Smooth muscle cell (in vitro differentiated cells): ENCODE measurements at regions not wholly inside any gene's neighbourhood (a gene's known extent, or its start where the extent isn't known, plus 50 kb on each side); places are given as distances from the start of the nearest gene placed in this dataset.

Source experiments
- DNase-seq: peaks from one replicate; lab custom pipeline; 2025; ENCODE audit not compliant: unreplicated experiment; lab: John Stamatoyannopoulos, UW
- H2AFZ ChIP-seq: fragments of 200-600 bp; sonication (generic); 2 replicates; pipeline ENCODE4 v1.6.0; 2016; ENCODE audit warnings: antibody characterized with exemption, low read depth, mild to moderate bottlenecking
- H3F3A ChIP-seq: fragments of 200-600 bp; sonication (generic); 2 replicates; pipeline ENCODE4 v1.6.0; 2017; ENCODE audit warnings: antibody characterized with exemption, low read depth
- H3K27ac ChIP-seq: fragments of 200-600 bp; sonication (generic); 2 replicates; pipeline ENCODE4 v1.5.1; 2016; ENCODE audit warnings: low read depth, mild to moderate bottlenecking
- H3K27me3 ChIP-seq: fragments of 200-600 bp; sonication (generic); 2 replicates; pipeline ENCODE4 v1.6.1; 2016; ENCODE audit warnings: low read depth, mild to moderate bottlenecking
- H3K36me3 ChIP-seq: fragments of 200-600 bp; sonication (generic); 2 replicates; pipeline ENCODE4 v1.5.1; 2016; ENCODE audit warnings: low read depth
- H3K4me1 ChIP-seq: fragments of 200-600 bp; sonication (generic); 2 replicates; pipeline ENCODE4 v1.5.1; 2016; ENCODE audit warnings: low read depth
- H3K4me2 ChIP-seq: fragments of 200-600 bp; sonication (generic); 2 replicates; pipeline ENCODE4 v1.6.0; 2016; ENCODE audit warnings: mild to moderate bottlenecking
- H3K4me3 ChIP-seq: fragments of 200-600 bp; sonication (generic); 2 replicates; pipeline ENCODE4 v1.5.1; 2016; ENCODE audit warnings: mild to moderate bottlenecking
- H3K79me2 ChIP-seq: fragments of 200-600 bp; sonication (generic); 2 replicates; pipeline ENCODE4 v1.6.0; 2016; ENCODE audit warnings: low read depth, mild to moderate bottlenecking
- H3K9ac ChIP-seq: fragments of 200-600 bp; sonication (generic); 2 replicates; pipeline ENCODE4 v1.6.0; 2016; ENCODE audit warnings: low read depth
- H3K9me3 ChIP-seq: fragments of 200-600 bp; sonication (generic); replicated peaks from 2 replicates; pipeline ENCODE4 v1.5.1; 2016; ENCODE audit warnings: low read depth
- H4K20me1 ChIP-seq: fragments of 200-600 bp; sonication (generic); 2 replicates; pipeline ENCODE4 v1.6.0; 2016; ENCODE audit warnings: low read depth
- WGBS: methylation state at CpG from one replicate; pipeline ENCODE4 v1.1.7; 2016; ENCODE audit warnings: low lambda C conversion rate; 5-methylcytosine and 5-hydroxymethylcytosine counted together
- TF ChIP-seq, protein P1 (sequence below): fragments of 200-600 bp; sonication (generic); IDR thresholded peaks from 2 replicates; pipeline ENCODE4 v1.5.1; 2017; ENCODE audit warnings: borderline replicate concordance, mild to moderate bottlenecking, antibody characterized with exemption; ENCODE audit not compliant: insufficient read depth, poor library complexity, severe bottlenecking

DNA sequence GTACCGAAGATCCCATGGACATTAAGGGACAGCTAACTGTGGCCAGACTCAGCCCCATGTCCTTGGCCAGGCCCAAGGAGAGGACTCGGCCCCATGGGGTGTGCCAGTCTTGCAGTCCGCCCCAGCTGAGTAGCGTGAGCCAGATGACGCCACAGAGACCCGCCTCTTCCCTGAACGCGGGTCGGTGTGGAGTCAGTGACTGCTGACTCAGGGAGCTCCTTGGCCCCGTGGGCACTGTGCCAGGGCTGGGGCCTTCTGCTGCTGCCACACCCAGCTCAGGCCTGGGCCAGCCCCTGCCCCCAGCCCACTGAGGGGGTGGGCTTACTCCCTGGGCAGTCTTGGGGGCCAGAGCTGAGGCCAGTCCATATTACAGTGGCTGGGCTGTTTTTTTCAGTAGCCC lies 52.8 kb downstream of the PLXNA1 start:
- H3K9me3 ChIP-seq, result no peaks in the 10 kb centered on the region
- no peak overlapping the region for H3K4me3 ChIP-seq
- no peak overlapping the region for H3K4me2 ChIP-seq
- H3K27ac ChIP-seq, result no peak overlapping the region
- no peak for DNase-seq
- no peaks in the 10 kb centered on the region for H4K20me1 ChIP-seq
- H3F3A ChIP-seq, result no peaks in the 10 kb centered on the region
- no peaks in the 10 kb centered on the region for H3K79me2 ChIP-seq
- TF ChIP-seq, protein P1, sequence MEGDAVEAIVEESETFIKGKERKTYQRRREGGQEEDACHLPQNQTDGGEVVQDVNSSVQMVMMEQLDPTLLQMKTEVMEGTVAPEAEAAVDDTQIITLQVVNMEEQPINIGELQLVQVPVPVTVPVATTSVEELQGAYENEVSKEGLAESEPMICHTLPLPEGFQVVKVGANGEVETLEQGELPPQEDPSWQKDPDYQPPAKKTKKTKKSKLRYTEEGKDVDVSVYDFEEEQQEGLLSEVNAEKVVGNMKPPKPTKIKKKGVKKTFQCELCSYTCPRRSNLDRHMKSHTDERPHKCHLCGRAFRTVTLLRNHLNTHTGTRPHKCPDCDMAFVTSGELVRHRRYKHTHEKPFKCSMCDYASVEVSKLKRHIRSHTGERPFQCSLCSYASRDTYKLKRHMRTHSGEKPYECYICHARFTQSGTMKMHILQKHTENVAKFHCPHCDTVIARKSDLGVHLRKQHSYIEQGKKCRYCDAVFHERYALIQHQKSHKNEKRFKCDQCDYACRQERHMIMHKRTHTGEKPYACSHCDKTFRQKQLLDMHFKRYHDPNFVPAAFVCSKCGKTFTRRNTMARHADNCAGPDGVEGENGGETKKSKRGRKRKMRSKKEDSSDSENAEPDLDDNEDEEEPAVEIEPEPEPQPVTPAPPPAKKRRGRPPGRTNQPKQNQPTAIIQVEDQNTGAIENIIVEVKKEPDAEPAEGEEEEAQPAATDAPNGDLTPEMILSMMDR, result no peak
- H3K27me3 ChIP-seq, result no peaks in the 10 kb centered on the region
- no peaks in the 10 kb centered on the region for H3K4me1 ChIP-seq
- H2AFZ ChIP-seq, result no peak overlapping the region
- no peaks in the 10 kb centered on the region for H3K36me3 ChIP-seq
- no peak overlapping the region for H3K9ac ChIP-seq
- 65% methylated on average over 10 of the region's 10 CpGs for WGBS

DNA sequence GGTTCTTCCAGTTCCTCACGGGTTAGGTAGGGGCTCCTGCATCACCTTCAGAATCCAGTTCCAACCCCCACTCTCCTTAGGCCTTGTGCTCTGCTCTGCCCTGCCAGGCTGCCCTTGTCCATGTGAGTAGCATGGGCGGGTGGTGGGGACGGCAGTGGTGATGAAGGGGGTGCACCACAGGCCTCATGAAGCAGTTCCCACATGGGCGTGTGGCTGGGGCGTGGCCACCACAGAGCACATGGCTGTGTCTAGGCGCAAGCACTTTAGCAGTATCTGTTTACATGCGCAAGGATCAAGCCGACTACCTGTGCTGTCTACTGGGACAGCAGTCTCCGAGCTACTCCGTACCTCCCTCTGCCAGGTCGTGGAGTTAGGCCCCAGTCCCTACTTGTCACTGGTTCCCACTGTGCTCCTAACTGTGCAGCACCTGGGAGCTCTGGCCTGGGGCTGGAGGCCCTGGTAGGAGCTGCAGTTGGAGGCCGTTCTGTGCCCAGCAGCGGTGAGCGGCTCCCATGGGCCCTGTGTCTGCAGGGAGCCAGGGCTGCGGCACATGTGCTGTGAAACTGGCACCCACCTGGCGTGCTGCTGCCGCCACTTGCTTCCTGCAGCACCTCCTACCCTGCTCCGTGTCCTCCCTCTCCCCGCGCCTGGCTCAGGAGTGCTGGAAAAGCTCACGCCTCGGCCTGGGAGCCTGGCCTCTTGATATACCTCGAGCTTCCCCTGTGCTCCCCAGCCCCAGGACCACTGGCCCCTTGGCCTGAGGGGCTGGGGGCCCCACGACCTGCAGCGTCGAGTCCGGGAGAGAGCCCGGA lies 53.5 kb downstream of the PLXNA1 start:
- Histone ChIP-seq H3K4me3 (no peak overlapping the region), H2AFZ (no peak overlapping the region), H4K20me1 (no peaks in the 10 kb centered on the region), H3K4me1 (no peaks in the 10 kb centered on the region), H3K79me2 (no peaks in the 10 kb centered on the region), H3F3A (no peaks in the 10 kb centered on the region), H3K9ac (no peak overlapping the region), H3K27ac (no peak overlapping the region), H3K27me3 (no peaks in the 10 kb centered on the region), H3K9me3 (no peaks in the 10 kb centered on the region), H3K36me3 (no peaks in the 10 kb centered on the region), H3K4me2 (no peak overlapping the region)
- WGBS, result 94% methylated on average over 27 of the region's 28 CpGs
- DNase-seq, result no peak
- TF ChIP-seq, protein P1, result no peak

DNA sequence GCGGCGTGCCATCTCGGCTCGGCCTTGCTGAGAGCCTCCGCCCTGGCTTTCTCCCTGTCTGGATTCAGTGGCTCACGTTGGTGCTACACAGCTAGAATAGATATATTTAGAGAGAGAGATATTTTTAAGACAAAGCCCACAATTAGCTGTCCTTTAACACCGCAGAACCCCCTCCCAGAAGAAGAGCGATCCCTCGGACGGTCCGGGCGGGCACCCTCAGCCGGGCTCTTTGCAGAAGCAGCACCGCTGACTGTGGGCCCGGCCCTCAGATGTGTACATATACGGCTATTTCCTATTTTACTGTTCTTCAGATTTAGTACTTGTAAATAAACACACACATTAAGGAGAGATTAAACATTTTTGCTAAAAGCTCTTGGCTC lies 54.1 kb downstream of the PLXNA1 start:
- Histone ChIP-seq H3K9ac (no peak overlapping the region), H2AFZ (no peak overlapping the region), H3K36me3 (no peaks in the 10 kb centered on the region), H3K4me3 (no peak overlapping the region), H3F3A (no peaks in the 10 kb centered on the region), H3K27ac (no peak overlapping the region), H3K9me3 (no peaks in the 10 kb centered on the region), H3K4me2 (no peak overlapping the region), H4K20me1 (no peaks in the 10 kb centered on the region), H3K4me1 (no peaks in the 10 kb centered on the region), H3K27me3 (no peaks in the 10 kb centered on the region), H3K79me2 (no peaks in the 10 kb centered on the region)
- TF ChIP-seq, protein P1, result no peak
- no peak for DNase-seq
- WGBS, result 95% methylated on average over 16 of the region's 16 CpGs

DNA sequence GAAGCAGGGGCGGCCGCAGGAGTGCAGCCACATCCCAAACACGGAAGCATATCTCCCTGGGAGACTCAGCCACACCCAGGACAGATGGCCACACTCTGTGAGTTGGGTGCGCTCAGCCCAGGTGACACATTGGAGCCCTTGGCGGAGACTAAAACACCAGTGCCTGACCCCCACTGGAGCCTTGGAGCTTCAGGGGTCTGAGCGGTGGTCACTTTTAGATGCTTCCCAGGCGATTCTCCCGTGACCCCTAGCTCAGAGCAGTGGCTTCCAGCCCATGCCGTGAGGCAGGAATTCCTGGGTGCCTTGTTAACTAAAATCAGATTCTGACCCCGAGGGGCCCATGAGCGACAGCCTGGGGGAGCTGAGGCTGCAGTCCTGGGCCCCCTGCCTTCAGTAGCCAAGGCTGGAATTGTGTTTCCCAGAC lies 54.5 kb downstream of the PLXNA1 start:
- H3K36me3 ChIP-seq, result no peaks in the 10 kb centered on the region
- H4K20me1 ChIP-seq, result no peaks in the 10 kb centered on the region
- DNase-seq, result no peak
- no peaks in the 10 kb centered on the region for H3K27me3 ChIP-seq
- no peaks in the 10 kb centered on the region for H3K79me2 ChIP-seq
- TF ChIP-seq, protein P1, result no peak
- no peaks in the 10 kb centered on the region for H3K9me3 ChIP-seq
- no peaks in the 10 kb centered on the region for H3K4me1 ChIP-seq
- WGBS, result 85% methylated on average over 11 of the region's 11 CpGs
- no peak overlapping the region for H2AFZ ChIP-seq
- no peak overlapping the region for H3K9ac ChIP-seq
- H3K4me2 ChIP-seq, result no peak overlapping the region
- no peaks in the 10 kb centered on the region for H3F3A ChIP-seq
- H3K4me3 ChIP-seq, result no peak overlapping the region
- no peak overlapping the region for H3K27ac ChIP-seq
